G401 (cell line): ENCODE measurements at regions not wholly inside any gene's neighbourhood (a gene's known extent, or its start where the extent isn't known, plus 50 kb on each side); places are given as distances from the start of the nearest gene placed in this dataset.
"Not testable (repeated sequence)": the region's sequence is repeated elsewhere in the genome, so short reads cannot be mapped to it uniquely, and the experiment has no call there.

Source experiments
- DNase-seq: peaks from one replicate; pipeline ENCODE4 v3.0.0-alpha.2; 2015; ENCODE audit warnings: low spot score
- in situ Hi-C: cut with HindIII; loops from 2 replicates; pipeline ENCODE4 v1.10.0; 2016; ENCODE audit warnings: low sequenced_read_pairs, mixed read lengths

DNA sequence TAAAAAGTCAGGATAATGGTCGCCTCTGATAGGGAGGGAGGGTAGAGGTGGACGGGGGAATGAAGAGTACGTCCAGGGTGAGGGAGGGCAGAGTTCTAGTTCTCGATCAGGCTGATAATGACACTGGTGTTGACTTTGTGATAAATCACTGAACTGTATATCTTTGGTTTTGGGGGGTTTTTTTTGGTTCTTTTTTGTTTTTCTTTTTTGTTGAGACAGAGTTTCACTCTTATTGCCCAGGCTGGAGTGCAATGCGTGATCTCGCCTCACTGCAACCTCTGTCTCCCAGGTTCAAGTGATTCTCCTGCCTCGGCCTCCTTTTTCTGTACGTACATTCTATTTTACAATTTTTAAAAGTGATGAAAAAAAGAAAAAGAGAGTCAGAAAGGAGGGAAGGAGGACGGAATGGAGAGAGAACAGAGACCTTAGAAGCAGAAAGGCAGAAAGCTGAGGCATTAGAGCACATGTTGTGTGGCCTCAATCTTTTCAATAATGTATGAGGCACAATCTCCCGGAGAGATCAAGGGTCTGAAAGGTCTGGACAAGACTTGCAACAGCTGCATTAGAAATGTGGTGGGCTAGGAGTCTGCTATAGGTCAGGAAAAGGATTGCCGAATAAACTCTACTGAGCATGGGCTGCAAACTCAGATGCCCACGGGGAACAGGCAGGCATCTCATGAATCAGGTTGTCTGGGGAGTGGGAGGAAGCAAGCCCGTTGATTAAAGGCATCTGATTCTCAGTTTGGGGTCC, 174.8 kb downstream of the TOMM20 start:
- in situ Hi-C loops: loop anchor here (25.0 kb wide), 1 partner anchor 133 kb away; no protein-coding TSS in a partner anchor
- DNase-seq: no peak

GRCh38 chr1:234950598-234950997, 178.0 kb downstream of the TOMM20 start:
- DNase-seq: no peak
- in situ Hi-C loops: loop anchor here (25.0 kb wide), 1 partner anchor 137 kb away; no protein-coding TSS in a partner anchor

- DNase-seq, in situ Hi-C loops: not testable (repeated sequence)
These were observed 179.1 kb downstream of the TOMM20 start for GRCh38 chr1:234949528-234949927.

DNA sequence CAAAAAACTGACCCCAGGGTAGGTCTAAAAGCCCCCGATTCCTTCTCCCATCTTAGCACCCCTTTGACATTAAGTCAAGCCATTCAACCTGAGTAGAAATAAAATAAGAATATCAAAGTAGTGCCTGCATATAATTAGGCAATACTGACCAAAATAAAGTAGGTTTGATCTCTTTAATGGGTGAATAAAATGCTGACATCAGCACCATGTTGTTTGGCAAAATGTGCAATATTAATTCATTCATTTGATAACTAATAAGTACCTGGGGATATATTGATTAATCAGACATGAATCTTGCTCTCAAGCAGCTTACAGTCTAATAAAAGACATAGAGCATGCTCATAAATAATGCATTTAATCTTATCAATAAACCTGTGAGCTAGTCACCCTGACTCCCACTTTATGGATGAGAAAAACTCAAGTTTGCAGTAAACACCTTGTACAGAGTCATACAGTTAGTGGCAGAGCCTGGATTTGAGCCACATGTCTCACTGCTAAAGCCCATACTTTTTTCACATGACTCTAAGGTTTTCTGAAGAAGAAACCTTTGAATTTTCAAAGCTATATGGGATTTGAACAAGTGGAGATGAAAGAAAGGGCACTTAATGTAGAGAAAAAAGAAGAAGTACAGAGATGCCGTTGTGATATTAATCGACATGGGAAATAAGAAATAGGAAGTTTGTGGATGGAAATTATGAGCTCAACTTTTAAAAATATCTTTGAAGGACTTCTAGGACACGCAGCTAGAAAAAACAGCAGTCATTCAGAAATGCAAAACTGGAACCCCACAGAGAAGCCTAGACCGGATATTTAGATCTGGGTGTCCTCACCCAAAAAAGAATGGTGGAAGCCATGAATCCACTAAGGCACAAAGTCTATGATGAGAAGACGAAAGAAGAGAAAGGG, 183.9 kb downstream of the TOMM20 start:
- in situ Hi-C loops: no loop called here
- no peak for DNase-seq

DNA sequence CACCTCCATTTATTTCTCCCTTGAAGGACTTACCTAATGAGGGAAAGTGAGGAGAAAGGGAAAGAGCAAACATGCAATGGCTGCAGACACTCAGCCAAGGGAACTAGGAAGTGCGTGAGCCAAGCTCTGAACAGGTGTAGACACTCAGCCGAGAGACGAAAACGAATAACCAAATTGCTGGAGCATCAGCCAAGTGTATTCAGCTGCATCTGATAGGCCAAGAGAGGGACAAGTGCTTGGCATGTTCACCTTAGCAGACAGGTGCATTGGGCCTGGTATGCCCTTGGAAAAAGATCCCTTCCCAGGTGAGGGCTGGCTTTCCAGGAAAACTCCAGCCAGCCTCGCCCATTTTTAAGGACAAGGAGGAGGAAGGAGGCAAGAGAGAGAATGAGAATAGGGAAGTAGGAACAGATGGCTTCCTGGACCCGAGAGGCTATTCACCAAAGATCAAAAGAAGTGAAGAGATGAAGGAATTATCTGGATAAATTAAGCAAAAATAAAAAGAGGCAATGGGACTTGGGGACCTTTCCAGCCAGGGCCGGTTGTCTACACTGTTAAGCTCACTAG, 184.7 kb downstream of the TOMM20 start:
- DNase-seq: no peak
- in situ Hi-C loops: no loop called here

DNA sequence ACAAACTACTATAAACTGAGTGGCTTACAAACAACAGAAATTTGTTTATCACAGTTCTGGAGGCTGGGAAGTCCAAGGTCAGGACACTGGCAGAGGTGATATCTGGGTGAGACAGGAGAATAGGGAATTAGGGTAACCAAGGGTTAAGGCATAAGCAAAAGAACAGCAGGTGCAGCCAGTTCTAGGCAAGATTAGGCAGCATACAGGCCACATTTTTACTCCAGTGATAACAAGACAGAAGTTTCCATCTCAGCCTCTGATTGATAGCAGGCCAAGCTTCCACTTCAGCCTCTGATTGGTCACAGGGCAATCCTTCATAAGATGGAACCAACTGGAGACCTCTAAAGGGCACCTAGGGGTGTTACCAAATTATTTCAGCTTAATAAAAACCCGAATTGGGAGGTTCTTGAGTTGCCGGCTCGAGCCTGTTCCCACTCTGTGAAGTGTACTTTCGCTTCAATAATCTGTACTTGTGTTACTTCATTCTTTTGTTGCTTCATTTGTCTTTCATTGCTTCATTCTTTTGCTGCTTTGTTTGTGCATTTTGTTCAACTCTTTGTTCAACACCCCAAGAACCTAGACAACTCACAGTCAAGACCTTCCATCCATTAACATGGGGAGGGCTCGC, 185.6 kb downstream of the TOMM20 start:
- DNase-seq: no peak
- in situ Hi-C loops: no loop called here

DNA sequence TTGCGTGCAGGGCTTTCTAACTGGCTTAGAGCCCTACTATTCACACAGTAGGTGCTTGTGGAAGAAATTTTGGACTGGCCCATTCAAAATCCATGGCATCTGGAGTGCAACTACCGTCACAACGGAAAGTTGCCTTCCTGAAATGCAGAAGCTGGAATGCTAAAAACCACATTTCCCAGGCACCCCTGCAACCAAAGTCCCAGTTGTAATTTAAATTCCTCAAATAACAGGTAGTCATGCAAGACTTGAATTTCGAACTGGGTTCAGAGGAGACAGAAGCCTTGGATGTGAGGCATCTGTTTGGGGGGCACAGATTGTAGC, 186.7 kb downstream of the TOMM20 start:
- in situ Hi-C loops: no loop called here
- no peak for DNase-seq

GRCh38 chr1:234941321-234942011, 187.2 kb downstream of the TOMM20 start:
- in situ Hi-C loops: no loop called here
- no peak for DNase-seq

- no peak for DNase-seq
- in situ Hi-C loops: no loop called here
These were observed 187.8 kb downstream of the TOMM20 start for GRCh38 chr1:234940841-234941240.

DNA sequence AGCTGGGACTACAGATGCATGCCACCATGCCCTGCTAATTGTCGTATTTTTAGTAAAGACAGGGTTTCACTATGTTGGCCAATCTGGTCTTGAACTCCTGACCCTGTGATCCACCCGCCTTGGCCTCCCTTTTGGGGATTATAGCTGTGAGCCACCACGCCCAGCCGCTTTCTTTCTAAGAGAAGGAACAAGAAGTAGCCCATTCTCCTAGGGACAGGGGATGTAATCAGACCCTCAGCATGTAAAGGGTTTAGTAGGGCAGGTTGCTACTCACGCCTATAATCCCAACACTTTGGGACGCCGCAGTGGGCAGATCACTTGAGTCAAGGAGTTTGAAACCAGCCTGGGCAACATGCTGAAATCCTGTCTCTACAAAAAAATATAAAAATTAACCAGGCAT, 189.7 kb downstream of the TOMM20 start:
- in situ Hi-C loops: no loop called here
- no peak for DNase-seq

DNA sequence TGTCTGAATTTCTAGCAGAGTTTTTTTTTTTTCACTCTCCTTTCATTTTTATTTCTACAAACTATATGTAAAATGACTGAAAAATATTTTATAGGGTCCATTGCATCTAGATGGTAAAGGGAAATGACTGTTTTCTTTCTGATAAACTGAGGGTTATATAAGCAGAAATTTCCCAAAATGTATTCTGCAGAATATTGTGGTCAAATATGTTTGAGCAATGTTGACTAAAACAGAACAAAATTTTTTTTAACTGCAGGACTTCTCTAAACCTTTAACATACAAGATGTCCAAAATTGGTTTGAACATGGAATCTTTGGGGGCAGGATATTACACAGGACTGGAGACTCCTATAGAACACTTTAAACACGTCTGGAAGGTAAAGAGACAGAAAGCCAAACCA, 190.5 kb downstream of the TOMM20 start:
- no peak for DNase-seq
- in situ Hi-C loops: no loop called here

DNA sequence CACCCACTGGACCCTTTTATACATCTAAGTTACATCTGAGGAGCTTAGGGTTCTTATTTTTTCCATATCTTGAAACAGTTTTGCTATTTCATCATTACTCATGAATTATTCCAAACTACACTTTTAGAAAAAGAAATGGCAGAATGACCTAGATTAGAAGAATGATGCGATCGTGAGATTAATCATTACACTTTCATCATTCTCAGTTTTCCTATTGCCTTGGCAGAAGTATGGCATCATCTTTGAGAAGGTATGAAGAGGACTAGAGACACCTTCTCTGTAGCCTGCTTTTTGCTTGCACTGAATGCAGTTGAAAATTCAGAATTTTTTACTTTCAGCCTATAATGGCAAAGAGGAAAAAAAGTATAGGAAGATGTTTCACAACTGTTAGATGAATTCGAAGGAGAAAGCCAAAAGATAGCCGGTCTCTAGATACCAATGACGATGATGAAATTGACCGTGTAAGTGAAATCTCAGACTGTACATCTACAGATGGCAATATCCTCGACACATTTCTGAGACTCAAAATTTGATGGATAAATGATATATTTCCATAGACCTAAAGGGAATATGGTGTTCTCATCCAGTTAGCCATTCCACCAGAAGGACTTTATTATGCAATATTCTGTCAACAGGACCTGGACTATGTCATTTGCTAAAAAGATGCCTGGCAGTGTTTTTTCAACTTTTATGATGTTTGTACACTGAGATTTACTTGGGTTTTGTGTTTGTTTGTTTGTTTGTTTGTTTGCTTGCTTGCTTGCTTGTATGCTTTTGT, 191.8 kb downstream of the TOMM20 start:
- DNase-seq: no peak

GRCh38 chr1:234934611-234935033, 194.0 kb downstream of the TOMM20 start:
- DNase-seq: no peak
- in situ Hi-C loops: no loop called here

More for the DNA sequence above, 191.8 kb downstream of the TOMM20 start:
- in situ Hi-C loops: no loop called here

- in situ Hi-C loops: no loop called here
- DNase-seq: no peak
These were observed 195.2 kb downstream of the TOMM20 start for GRCh38 chr1:234933475-234933874.

- DNase-seq: no peak
These were observed 195.9 kb downstream of the TOMM20 start for GRCh38 chr1:234932511-234933430.

DNA sequence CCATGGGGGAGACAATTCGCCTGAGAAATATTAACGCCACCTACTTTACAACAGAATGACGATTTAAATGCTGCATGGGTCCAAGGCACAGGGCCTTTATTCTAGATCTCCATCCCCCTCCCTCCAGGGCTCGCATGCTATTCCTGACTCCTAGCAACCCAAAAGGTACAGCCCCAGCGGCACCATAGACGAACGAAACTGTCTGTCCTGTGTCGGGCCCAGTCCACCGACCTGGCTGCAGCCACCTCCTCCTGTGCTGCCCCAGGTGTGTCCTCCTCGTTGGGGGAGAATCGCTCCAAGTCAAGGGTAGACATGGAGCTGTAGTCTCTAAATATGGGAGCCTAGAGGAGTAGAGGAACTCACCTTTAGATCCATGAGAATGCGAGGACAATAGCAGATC, 196.5 kb downstream of the TOMM20 start:
- in situ Hi-C loops: no loop called here
- no peak for DNase-seq

More at GRCh38 chr1:234932511-234933430, 195.9 kb downstream of the TOMM20 start:
- in situ Hi-C loops: no loop called here

DNA sequence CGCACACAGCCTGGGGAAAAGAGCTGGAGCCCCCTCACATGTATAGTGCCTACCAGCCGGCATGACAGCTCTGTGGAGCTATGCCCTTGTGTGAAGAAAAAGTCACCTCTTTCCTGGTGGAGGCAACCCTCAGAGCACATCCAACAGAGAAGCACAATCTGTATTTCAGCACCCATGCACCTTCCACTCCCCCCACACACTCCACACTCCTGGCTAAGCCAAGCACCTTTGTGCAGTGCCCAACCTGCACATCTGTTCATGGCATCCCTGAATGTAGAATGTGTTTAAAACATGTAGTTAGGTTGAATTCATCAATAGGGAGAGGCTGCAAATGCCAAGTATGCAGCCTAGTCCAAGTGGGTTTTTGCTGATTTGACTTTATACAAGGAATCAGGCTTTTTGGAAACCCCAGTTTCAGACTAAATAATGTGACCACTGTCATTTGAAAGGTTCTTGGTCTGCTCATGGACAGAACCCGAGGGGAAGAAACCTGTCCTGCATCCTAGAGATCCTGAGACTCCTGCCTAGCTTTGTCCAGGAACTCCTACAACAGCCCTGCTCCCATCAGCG, 197.1 kb downstream of the TOMM20 start:
- in situ Hi-C loops: no loop called here
- DNase-seq: no peak
